Superior temporal gyrus (tissue), 1 donor: ENCODE measurements at regions not wholly inside any gene's neighbourhood (a gene's known extent, or its start where the extent isn't known, plus 50 kb on each side); places are given as distances from the start of the nearest gene placed in this dataset.
A peak's percentile ranks its signal among the peaks of the same experiment; 100 is the strongest.

Experiments used
- DNase-seq: peaks from one replicate; pipeline ENCODE4 v3.0.0-alpha.2; 2016; ENCODE audit errors: extremely low spot score

- no peak for DNase-seq
Measured at GRCh38 chr12:14148489-14149270, 167.3 kb upstream of the GRIN2B start.

GRCh38 chr12:14153803-14154202 is 172.4 kb upstream of the GRIN2B start:
- no peak for DNase-seq

- DNase-seq: no peak
Measured at GRCh38 chr12:14156606-14157005, 175.2 kb upstream of the GRIN2B start.

GRCh38 chr12:14157088-14157747 is 175.8 kb upstream of the GRIN2B start:
- DNase-seq: no peak

- no peak for DNase-seq
Measured at GRCh38 chr12:14164266-14164665, 182.9 kb upstream of the GRIN2B start.

GRCh38 chr12:14167005-14167628 is 185.7 kb upstream of the GRIN2B start:
- peak; percentile 94 for DNase-seq

GRCh38 chr12:14169281-14169680 is 187.9 kb upstream of the GRIN2B start:
- peak; percentile 24 for DNase-seq

GRCh38 chr12:14171106-14171505 is 189.7 kb upstream of the GRIN2B start:
- no peak for DNase-seq

- peak; percentile 45 for DNase-seq
Measured at GRCh38 chr12:14175206-14175605, 190.3 kb upstream of the ATF7IP start.

- DNase-seq: peak; percentile 77
Measured at GRCh38 chr12:14185427-14186192, 179.9 kb upstream of the ATF7IP start.

GRCh38 chr12:14186193-14186502 is 179.3 kb upstream of the ATF7IP start:
- no peak for DNase-seq

- no peak for DNase-seq
Measured at GRCh38 chr12:14187002-14187401, 178.5 kb upstream of the ATF7IP start.

GRCh38 chr12:14187966-14188365 is 177.5 kb upstream of the ATF7IP start:
- DNase-seq: no peak

- no peak for DNase-seq
Measured at GRCh38 chr12:14188744-14189143, 176.7 kb upstream of the ATF7IP start.

- DNase-seq: no peak
Measured at GRCh38 chr12:14190694-14191093, 174.8 kb upstream of the ATF7IP start.

- DNase-seq: no peak
Measured at GRCh38 chr12:14191612-14192011, 173.9 kb upstream of the ATF7IP start.

- no peak for DNase-seq
Measured at GRCh38 chr12:14193639-14194038, 171.8 kb upstream of the ATF7IP start.

- DNase-seq: no peak
Measured at GRCh38 chr12:14194572-14194971, 170.9 kb upstream of the ATF7IP start.

- DNase-seq: no peak
Measured at GRCh38 chr12:14199455-14200198, 165.9 kb upstream of the ATF7IP start.

GRCh38 chr12:14200598-14200997 is 164.9 kb upstream of the ATF7IP start:
- no peak for DNase-seq

GRCh38 chr12:14201291-14201690 is 164.2 kb upstream of the ATF7IP start:
- DNase-seq: no peak
